ENCODE measurements at regions not wholly inside any gene's neighbourhood (a gene's known extent, or its start where the extent isn't known, plus 50 kb on each side); places are given as distances from the start of the nearest gene placed in this dataset.

DNA sequence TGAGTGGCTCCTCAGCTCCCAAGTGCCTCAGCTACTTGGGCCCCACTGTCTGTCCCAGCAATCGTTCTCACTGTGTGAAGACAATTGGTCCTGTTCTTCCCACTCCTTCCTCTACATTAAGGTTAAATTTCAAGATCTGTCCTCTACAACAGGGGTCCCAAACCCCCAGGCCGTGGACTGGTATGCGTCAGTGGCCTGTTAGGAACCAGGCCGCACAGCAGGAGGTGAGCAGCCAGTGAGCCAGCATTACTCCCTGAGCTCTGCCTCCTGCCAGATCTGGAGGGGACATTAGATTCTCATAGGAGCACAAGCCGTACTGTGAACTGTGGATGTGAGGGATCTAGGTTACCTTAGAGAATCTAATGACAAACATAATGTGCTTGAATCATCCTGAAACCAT, 376.9 kb upstream of the FZD8 start:
- TF ChIP-seq CTCF (IDR thresholded peaks at IDR 0.05; ENCODE audit: low read depth, low read length) (no peak), EZH2phosphoT487 (IDR thresholded peaks at IDR 0.05; ENCODE audit: low read depth) (no peak)

All from OCI-LY3 (cell line).